SK-N-SH (cell line): ENCODE measurements at regions not wholly inside any gene's neighbourhood (a gene's known extent, or its start where the extent isn't known, plus 50 kb on each side); places are given as distances from the start of the nearest gene placed in this dataset.

Experiments
- CTCF ChIA-PET: fragments of 300-600, 350-600 bp; formaldehyde crosslinking; extraction: SDS; loops from one replicate; lab custom pipeline; 2021; lab: Yijun Ruan, JAX
- POLR2A ChIA-PET: fragments of 350-600 bp; sonication (Branson Sonifier 250); formaldehyde crosslinking; extraction: SDS; loops from one replicate; lab custom pipeline; 2020; ENCODE audit warnings: antibody characterized with exemption, inconsistent platforms; lab: Yijun Ruan, JAX
- DNase-seq: peaks from one replicate; pipeline ENCODE4 v3.0.0; 2012
- H2AFZ ChIP-seq: fragments of 200-600 bp; sonication (generic); 2 replicates; pipeline ENCODE4 v1.8.1; 2016; ENCODE audit warnings: antibody characterized with exemption, mild to moderate bottlenecking, low read depth
- H3F3A ChIP-seq: fragments of 200-600 bp; sonication (generic); replicated peaks from 2 replicates; pipeline ENCODE3; 2016; ENCODE audit warnings: antibody characterized with exemption, mild to moderate bottlenecking; ENCODE audit not compliant: insufficient read depth
- H3K27ac ChIP-seq, 2 experiments: fragments of 200-500 bp in 1 of 2; fragments of 200-600 bp in 1 of 2; sonication (Bioruptor generic) in 1 of 2; sonication (generic), shearing (Covaris generic) in 1 of 2; 2 replicates each; pipeline versions ENCODE4 v1.5.1 to v1.6.1; 2014 to 2016; ENCODE audit warnings: low read depth in 2 of 2, inconsistent platforms in 1 of 2, low read length in 1 of 2, mild to moderate bottlenecking in 1 of 2, mixed read lengths in 1 of 2
- H3K27me3 ChIP-seq: fragments of 200-600 bp; sonication (generic), shearing (Covaris generic); 2 replicates; pipeline ENCODE4 v1.6.1; 2016; ENCODE audit warnings: mixed run types; ENCODE audit not compliant: insufficient read depth
- H3K36me3 ChIP-seq, 2 experiments: fragments of 200-500 bp in 1 of 2; fragments of 200-600 bp in 1 of 2; sonication (Bioruptor generic) in 1 of 2; sonication (generic) in 1 of 2; replicated peaks in 1 of 2; 2 replicates each; pipeline versions ENCODE3 to v1.5.1; 2014 to 2016; ENCODE audit warnings: low read length in 1 of 2, mild to moderate bottlenecking in 1 of 2; ENCODE audit not compliant: insufficient read depth in 2 of 2, control insufficient read depth in 1 of 2
- H3K4me1 ChIP-seq, 2 experiments: fragments of 200-500 bp in 1 of 2; fragments of 200-600 bp in 1 of 2; sonication (Bioruptor generic) in 1 of 2; sonication (generic), shearing (Covaris generic) in 1 of 2; 2 replicates each; pipeline versions ENCODE4 v1.5.1 to v1.6.1; 2014 to 2016; ENCODE audit warnings: low read depth in 1 of 2, low read length in 1 of 2, mixed run types in 1 of 2; ENCODE audit not compliant: insufficient read depth in 2 of 2, control insufficient read depth in 1 of 2
- H3K4me2 ChIP-seq: fragments of 200-600 bp; sonication (generic), shearing (Covaris generic); 2 replicates; pipeline ENCODE4 v1.6.1; 2017; ENCODE audit warnings: mixed run types
- H3K4me3 ChIP-seq, 2 experiments: fragments of 200-500 bp in 1 of 2; fragments of 200-600 bp in 1 of 2; sonication (Bioruptor generic) in 1 of 2; sonication (generic), shearing (Covaris generic) in 1 of 2; 2 replicates each; pipeline versions ENCODE4 v1.5.1 to v1.8.1; 2014 to 2016; ENCODE audit warnings: low read depth in 2 of 2, inconsistent platforms in 1 of 2, low read length in 1 of 2, mild to moderate bottlenecking in 1 of 2, mixed read lengths in 1 of 2, moderate library complexity in 1 of 2
- H3K79me2 ChIP-seq: fragments of 200-600 bp; sonication (generic); 2 replicates; pipeline ENCODE4 v1.8.1; 2017; ENCODE audit warnings: mild to moderate bottlenecking; ENCODE audit not compliant: insufficient read depth
- H3K9ac ChIP-seq: fragments of 200-600 bp; sonication (generic); 2 replicates; pipeline ENCODE4 v1.6.1; 2017; ENCODE audit warnings: mixed run types
- H3K9me2 ChIP-seq: fragments of 200-600 bp; sonication (generic); 2 replicates; pipeline ENCODE4 v1.6.1; 2017; ENCODE audit warnings: mixed run types
- H3K9me3 ChIP-seq: fragments of 200-600 bp; sonication (generic); 2 replicates; pipeline ENCODE4 v1.6.1; 2017; ENCODE audit warnings: mixed run types, mild to moderate bottlenecking, moderate library complexity
- H4K20me1 ChIP-seq: fragments of 200-600 bp; sonication (generic); 2 replicates; pipeline ENCODE4 v1.6.1; 2017; ENCODE audit warnings: mild to moderate bottlenecking, mixed run types; ENCODE audit not compliant: insufficient read depth
- CHD2 ChIP-seq: fragments of 150-350 bp; IDR thresholded peaks from 2 replicates; pipeline ENCODE4 v1.6.1; 2018; ENCODE audit warnings: low read length; ENCODE audit not compliant: partially characterized antibody
- ELF1 ChIP-seq: IDR thresholded peaks from 2 replicates; pipeline ENCODE4 v1.4.0; 2012
- EP300 ChIP-seq, 2 experiments: IDR thresholded peaks; 2 replicates each; pipeline versions ENCODE4 v1.4.0 to v1.6.1; 2012; ENCODE audit warnings: borderline replicate concordance in 1 of 2, low read depth in 1 of 2, low read length in 1 of 2
- EZH2phosphoT487 ChIP-seq: fragments of 200-600 bp; sonication (generic); IDR thresholded peaks from 2 replicates; pipeline ENCODE4 v1.6.1; 2017; ENCODE audit warnings: low read depth, mixed run types, mild to moderate bottlenecking, antibody characterized with exemption, moderate library complexity, borderline replicate concordance
- FOXJ3 ChIP-seq: sonication (generic); formaldehyde crosslinking; IDR thresholded peaks from 2 replicates; pipeline ENCODE4 v1.5.1; 2020; ENCODE audit warnings: mild to moderate bottlenecking, missing genetic modification reagents
- GABPA ChIP-seq: IDR thresholded peaks from 2 replicates; pipeline ENCODE4 v1.4.0; 2012; ENCODE audit warnings: low read depth, mild to moderate bottlenecking
- JUND ChIP-seq: IDR thresholded peaks from 2 replicates; pipeline ENCODE4 v1.4.0; 2012
- MEF2A ChIP-seq: IDR thresholded peaks from 2 replicates; pipeline ENCODE4 v1.4.0; 2012; ENCODE audit warnings: low read depth, borderline replicate concordance
- MXI1 ChIP-seq: IDR thresholded peaks from 2 replicates; pipeline ENCODE4 v1.6.1; 2012; ENCODE audit warnings: mild to moderate bottlenecking, low read depth, low read length, improper control_type of control experiment
- NRF1 ChIP-seq: IDR thresholded peaks from 2 replicates; pipeline ENCODE4 v1.6.1; 2012; ENCODE audit warnings: low read depth, mild to moderate bottlenecking, low read length
- POLR2AphosphoS5 ChIP-seq: IDR thresholded peaks from 2 replicates; pipeline ENCODE4 v1.6.1; 2012; ENCODE audit warnings: low read depth, low read length
- RAD21 ChIP-seq: IDR thresholded peaks from 2 replicates; pipeline ENCODE4 v1.6.1; 2012; ENCODE audit warnings: mild to moderate bottlenecking, low read length
- RCOR1 ChIP-seq: fragments of 150-350 bp; IDR thresholded peaks from 2 replicates; pipeline ENCODE4 v1.6.1; 2017; ENCODE audit warnings: antibody characterized with exemption, low read length
- RFX5 ChIP-seq: IDR thresholded peaks from 2 replicates; pipeline ENCODE4 v1.6.1; 2012; ENCODE audit warnings: mild to moderate bottlenecking, improper control_type of control experiment, low read length
- RXRA ChIP-seq: IDR thresholded peaks from 2 replicates; pipeline ENCODE4 v1.4.0; 2012; ENCODE audit warnings: low read depth, mild to moderate bottlenecking, borderline replicate concordance
- SIN3A ChIP-seq: IDR thresholded peaks from 2 replicates; pipeline ENCODE4 v1.6.1; 2012; ENCODE audit warnings: low read depth, mild to moderate bottlenecking, low read length, moderate library complexity, borderline replicate concordance
- TAF1 ChIP-seq: IDR thresholded peaks from 2 replicates; pipeline ENCODE4 v1.6.1; 2012; ENCODE audit warnings: low read depth, mild to moderate bottlenecking, low read length, moderate library complexity, borderline replicate concordance
- TCF12 ChIP-seq: IDR thresholded peaks from 2 replicates; pipeline ENCODE4 v1.4.0; 2012
- TEAD4 ChIP-seq: IDR thresholded peaks from 2 replicates; pipeline ENCODE4 v1.4.0; 2012; ENCODE audit warnings: mild to moderate bottlenecking, borderline replicate concordance; ENCODE audit not compliant: insufficient read depth
- WGBS: methylation state at CpG from one replicate; pipeline ENCODE4 v1.1.6; 2017; ENCODE audit warnings: low lambda C conversion rate; 5-methylcytosine and 5-hydroxymethylcytosine counted together
- TF ChIP-seq, protein P1 (sequence below): fragments of 150-350 bp; IDR thresholded peaks from 2 replicates; pipeline ENCODE4 v1.6.1; 2017; ENCODE audit warnings: antibody characterized with exemption, low read length, low read depth, borderline replicate concordance
- TF ChIP-seq, protein P2 (sequence below): IDR thresholded peaks from 2 replicates; pipeline ENCODE4 v1.4.0; 2012; ENCODE audit warnings: low read depth
- TF ChIP-seq, protein P3 (sequence below): IDR thresholded peaks from 2 replicates; pipeline ENCODE4 v1.4.0; 2012; ENCODE audit warnings: low read depth, borderline replicate concordance
- TF ChIP-seq, protein P4 (sequence below): fragments of 150-350 bp; IDR thresholded peaks from 2 replicates; pipeline ENCODE4 v1.6.1; 2016; ENCODE audit warnings: mild to moderate bottlenecking, low read depth, low read length

DNA sequence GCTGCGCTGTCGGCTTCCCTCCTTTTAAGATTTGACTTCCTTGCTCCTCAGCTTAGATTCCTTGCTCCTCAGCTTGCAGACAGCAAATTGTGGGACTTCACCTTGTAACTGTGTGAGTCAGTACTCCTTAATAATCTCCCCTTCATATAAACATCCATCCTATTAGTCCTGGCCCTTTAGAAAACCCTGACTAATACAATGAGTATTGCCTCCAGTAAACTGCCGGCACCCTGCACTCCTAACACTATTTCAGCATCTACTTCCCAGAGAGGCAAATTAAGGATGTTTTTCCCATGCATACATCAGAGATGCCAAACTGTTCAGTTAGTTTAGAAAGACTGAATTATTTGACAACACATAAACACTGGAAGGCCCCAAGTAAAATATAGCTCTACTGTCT lies 611.3 kb upstream of the TMEM132C start:
- no peak for DNase-seq
- no peaks in the 10 kb centered on the region for H3K79me2 ChIP-seq
- no peaks in the 10 kb centered on the region for H3K36me3 ChIP-seq
- CTCF ChIA-PET = no interaction called here
- no peak overlapping the region for H3K9ac ChIP-seq
- no peaks in the 10 kb centered on the region for H3F3A ChIP-seq
- H3K27ac ChIP-seq = no peak overlapping the region
- no peaks in the 10 kb centered on the region for H4K20me1 ChIP-seq
- no peak overlapping the region for H3K4me3 ChIP-seq
- WGBS = 45% methylated on average over 3 of the region's 3 CpGs
- H3K4me2 ChIP-seq = no peak overlapping the region
- H3K27me3 ChIP-seq = no peaks in the 10 kb centered on the region
- no peaks in the 10 kb centered on the region for H3K9me2 ChIP-seq
- TF ChIP-seq RAD21 = no peak
- no peak for TF ChIP-seq MEF2A
- TF ChIP-seq CHD2 = no peak
- no peak for TF ChIP-seq JUND
- no peak for TF ChIP-seq SIN3A
- no peak for TF ChIP-seq RFX5
- TF ChIP-seq ELF1 = no peak
- no peak for TF ChIP-seq EP300 (IDR thresholded peaks at IDR 0.05; ENCODE audit: borderline replicate concordance in 1 of 2, low read depth in 1 of 2, low read length in 1 of 2)
- TF ChIP-seq, protein P1, sequence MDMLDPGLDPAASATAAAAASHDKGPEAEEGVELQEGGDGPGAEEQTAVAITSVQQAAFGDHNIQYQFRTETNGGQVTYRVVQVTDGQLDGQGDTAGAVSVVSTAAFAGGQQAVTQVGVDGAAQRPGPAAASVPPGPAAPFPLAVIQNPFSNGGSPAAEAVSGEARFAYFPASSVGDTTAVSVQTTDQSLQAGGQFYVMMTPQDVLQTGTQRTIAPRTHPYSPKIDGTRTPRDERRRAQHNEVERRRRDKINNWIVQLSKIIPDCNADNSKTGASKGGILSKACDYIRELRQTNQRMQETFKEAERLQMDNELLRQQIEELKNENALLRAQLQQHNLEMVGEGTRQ = no peak
- TF ChIP-seq EZH2phosphoT487 = no peak
- TF ChIP-seq TAF1 = no peak
- TF ChIP-seq, protein P2, sequence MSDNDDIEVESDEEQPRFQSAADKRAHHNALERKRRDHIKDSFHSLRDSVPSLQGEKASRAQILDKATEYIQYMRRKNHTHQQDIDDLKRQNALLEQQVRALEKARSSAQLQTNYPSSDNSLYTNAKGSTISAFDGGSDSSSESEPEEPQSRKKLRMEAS = no peak
- TF ChIP-seq TCF12 = no peak
- TF ChIP-seq GABPA = no peak
- TF ChIP-seq, all 33 proteins: peak for 0
- Histone ChIP-seq H3K4me1 (no peaks in the 10 kb centered on the region), H2AFZ (no peak overlapping the region), H3K9me3 (no peaks in the 10 kb centered on the region)
- POLR2A ChIA-PET = no interaction called here

DNA sequence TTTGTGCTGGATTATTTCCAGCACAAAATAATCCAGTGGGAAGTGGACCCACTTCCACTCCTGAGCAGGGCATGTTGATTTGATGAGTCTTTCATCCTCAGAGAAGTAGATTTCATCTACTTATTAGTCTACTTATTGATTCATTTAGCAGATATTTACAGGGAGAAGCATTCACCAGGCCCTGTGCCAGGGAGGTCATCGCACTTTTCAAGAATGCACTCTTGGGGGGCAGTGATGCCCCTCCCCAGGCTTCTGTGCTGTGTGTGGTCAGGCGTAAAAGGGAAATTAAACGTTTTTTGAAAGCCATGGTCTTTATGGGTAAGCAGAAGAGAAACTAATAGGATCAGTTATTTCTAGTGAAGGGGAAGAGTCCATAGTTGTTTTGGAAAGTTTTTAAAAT lies 610.7 kb upstream of the TMEM132C start:
- H3K9me3 ChIP-seq = no peaks in the 10 kb centered on the region
- H3K9ac ChIP-seq = no peak overlapping the region
- H3F3A ChIP-seq = no peaks in the 10 kb centered on the region
- H3K27me3 ChIP-seq = no peaks in the 10 kb centered on the region
- no peaks in the 10 kb centered on the region for H3K4me1 ChIP-seq
- no peak overlapping the region for H3K27ac ChIP-seq
- no peak overlapping the region for H3K4me2 ChIP-seq
- WGBS = 12% methylated on average over 3 of the region's 3 CpGs
- no peaks in the 10 kb centered on the region for H3K9me2 ChIP-seq
- no peak overlapping the region for H3K4me3 ChIP-seq
- ChIA-PET POLR2A (no interaction called here), CTCF (no interaction called here)
- no peak for DNase-seq
- no peaks in the 10 kb centered on the region for H3K36me3 ChIP-seq
- TF ChIP-seq GABPA (no peak), TEAD4 (no peak), ELF1 (no peak), NRF1 (no peak), FOXJ3 (CRISPR knock-in tag) (no peak), JUND (no peak), POLR2AphosphoS5 (no peak), RXRA (no peak), RFX5 (no peak), CHD2 (no peak), TCF12 (no peak), RCOR1 (no peak), MXI1 (no peak), MEF2A (no peak), SIN3A (no peak)
- TF ChIP-seq, protein P3, sequence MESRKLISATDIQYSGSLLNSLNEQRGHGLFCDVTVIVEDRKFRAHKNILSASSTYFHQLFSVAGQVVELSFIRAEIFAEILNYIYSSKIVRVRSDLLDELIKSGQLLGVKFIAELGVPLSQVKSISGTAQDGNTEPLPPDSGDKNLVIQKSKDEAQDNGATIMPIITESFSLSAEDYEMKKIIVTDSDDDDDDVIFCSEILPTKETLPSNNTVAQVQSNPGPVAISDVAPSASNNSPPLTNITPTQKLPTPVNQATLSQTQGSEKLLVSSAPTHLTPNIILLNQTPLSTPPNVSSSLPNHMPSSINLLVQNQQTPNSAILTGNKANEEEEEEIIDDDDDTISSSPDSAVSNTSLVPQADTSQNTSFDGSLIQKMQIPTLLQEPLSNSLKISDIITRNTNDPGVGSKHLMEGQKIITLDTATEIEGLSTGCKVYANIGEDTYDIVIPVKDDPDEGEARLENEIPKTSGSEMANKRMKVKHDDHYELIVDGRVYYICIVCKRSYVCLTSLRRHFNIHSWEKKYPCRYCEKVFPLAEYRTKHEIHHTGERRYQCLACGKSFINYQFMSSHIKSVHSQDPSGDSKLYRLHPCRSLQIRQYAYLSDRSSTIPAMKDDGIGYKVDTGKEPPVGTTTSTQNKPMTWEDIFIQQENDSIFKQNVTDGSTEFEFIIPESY = no peak
- TF ChIP-seq, protein P2 = no peak
- TF ChIP-seq, protein P4, sequence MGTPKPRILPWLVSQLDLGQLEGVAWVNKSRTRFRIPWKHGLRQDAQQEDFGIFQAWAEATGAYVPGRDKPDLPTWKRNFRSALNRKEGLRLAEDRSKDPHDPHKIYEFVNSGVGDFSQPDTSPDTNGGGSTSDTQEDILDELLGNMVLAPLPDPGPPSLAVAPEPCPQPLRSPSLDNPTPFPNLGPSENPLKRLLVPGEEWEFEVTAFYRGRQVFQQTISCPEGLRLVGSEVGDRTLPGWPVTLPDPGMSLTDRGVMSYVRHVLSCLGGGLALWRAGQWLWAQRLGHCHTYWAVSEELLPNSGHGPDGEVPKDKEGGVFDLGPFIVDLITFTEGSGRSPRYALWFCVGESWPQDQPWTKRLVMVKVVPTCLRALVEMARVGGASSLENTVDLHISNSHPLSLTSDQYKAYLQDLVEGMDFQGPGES = no peak
- TF ChIP-seq, protein P1 = no peak
- H2AFZ ChIP-seq = no peak overlapping the region
- H4K20me1 ChIP-seq = no peaks in the 10 kb centered on the region
- H3K79me2 ChIP-seq = no peaks in the 10 kb centered on the region
